ENCODE measurements at regions not wholly inside any gene's neighbourhood (a gene's known extent, or its start where the extent isn't known, plus 50 kb on each side); places are given as distances from the start of the nearest gene placed in this dataset.

DNA sequence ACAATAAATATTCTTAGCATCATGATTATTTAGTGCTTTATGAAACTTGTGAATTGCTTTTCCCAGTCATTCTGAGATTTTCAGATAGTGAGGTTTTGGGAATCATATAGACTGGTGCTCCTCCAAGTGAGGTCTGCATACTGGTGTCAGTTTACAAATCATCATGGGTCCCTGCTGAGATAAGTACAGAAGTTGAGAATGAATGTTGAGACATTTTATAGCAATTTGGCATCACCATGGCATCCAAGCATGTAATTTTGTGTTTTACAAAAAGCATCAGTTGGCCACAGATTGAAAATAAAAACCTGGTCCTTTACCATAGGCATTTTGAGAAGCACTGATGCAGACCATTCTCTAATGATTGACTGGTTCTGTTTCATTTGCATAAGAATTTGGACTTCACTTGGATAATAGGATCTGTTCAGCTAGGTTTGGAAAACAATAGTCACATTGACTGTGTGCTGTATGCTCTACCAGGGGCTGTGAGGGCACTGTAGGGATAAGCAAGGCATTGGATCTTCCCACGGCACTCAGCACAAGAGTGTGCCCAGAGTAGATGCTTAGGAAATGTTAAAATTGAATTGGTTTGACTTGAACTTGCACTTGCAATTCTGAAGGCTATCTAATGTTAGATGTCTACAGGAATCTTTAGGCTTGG, 79.0 kb upstream of the JUN start:
- no peaks in the 10 kb centered on the region for H3K36me3 Mint-ChIP-seq (ENCODE audit: low read depth, unreplicated experiment)

DNA sequence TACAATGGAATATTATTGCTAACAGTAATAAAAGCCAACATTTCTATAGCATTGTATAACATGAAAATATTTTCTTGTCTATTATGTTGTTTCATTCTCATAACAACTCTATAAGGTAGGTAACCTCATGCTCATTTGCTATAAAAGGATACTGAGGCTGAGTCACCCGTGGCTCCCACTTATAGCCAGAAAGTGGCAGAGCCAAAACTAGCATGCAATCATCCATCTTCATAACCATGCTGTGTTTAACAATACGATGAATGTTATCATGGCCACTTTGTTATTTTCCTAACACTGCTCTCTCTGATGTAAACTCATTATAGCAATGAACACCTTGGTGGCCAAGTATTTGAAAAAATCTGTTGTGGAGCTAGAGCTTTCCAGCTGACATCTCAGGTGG, 80.8 kb upstream of the JUN start:
- TF ChIP-seq, protein P1, sequence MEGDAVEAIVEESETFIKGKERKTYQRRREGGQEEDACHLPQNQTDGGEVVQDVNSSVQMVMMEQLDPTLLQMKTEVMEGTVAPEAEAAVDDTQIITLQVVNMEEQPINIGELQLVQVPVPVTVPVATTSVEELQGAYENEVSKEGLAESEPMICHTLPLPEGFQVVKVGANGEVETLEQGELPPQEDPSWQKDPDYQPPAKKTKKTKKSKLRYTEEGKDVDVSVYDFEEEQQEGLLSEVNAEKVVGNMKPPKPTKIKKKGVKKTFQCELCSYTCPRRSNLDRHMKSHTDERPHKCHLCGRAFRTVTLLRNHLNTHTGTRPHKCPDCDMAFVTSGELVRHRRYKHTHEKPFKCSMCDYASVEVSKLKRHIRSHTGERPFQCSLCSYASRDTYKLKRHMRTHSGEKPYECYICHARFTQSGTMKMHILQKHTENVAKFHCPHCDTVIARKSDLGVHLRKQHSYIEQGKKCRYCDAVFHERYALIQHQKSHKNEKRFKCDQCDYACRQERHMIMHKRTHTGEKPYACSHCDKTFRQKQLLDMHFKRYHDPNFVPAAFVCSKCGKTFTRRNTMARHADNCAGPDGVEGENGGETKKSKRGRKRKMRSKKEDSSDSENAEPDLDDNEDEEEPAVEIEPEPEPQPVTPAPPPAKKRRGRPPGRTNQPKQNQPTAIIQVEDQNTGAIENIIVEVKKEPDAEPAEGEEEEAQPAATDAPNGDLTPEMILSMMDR (IDR thresholded peaks at IDR 0.05; ENCODE audit: unreplicated experiment): no peak
- Mint-ChIP-seq H3K4me3 (ENCODE audit: unreplicated experiment) (no peak overlapping the region), H3K27ac (ENCODE audit: unreplicated experiment) (no peak overlapping the region), H3K36me3 (ENCODE audit: low read depth, unreplicated experiment) (no peaks in the 10 kb centered on the region), H3K9me3 (ENCODE audit: unreplicated experiment) (no peaks in the 10 kb centered on the region), H3K27me3 (ENCODE audit: unreplicated experiment) (peaks cover 6% of the 10 kb centered on the region), H3K4me1 (ENCODE audit: unreplicated experiment) (no peaks in the 10 kb centered on the region)
- DNase-seq (ENCODE audit: low spot score): no peak

More for the DNA sequence above, 79.0 kb upstream of the JUN start:
- no peaks in the 10 kb centered on the region for H3K4me1 Mint-ChIP-seq (ENCODE audit: unreplicated experiment)
- no peak overlapping the region for H3K27ac Mint-ChIP-seq (ENCODE audit: unreplicated experiment)
- H3K4me3 Mint-ChIP-seq (ENCODE audit: unreplicated experiment): no peak overlapping the region
- peaks cover 6% of the 10 kb centered on the region for H3K27me3 Mint-ChIP-seq (ENCODE audit: unreplicated experiment)
- H3K9me3 Mint-ChIP-seq (ENCODE audit: unreplicated experiment): no peaks in the 10 kb centered on the region
- no peak for DNase-seq (ENCODE audit: low spot score)
- TF ChIP-seq, protein P1 (IDR thresholded peaks at IDR 0.05; ENCODE audit: unreplicated experiment): no peak

DNA sequence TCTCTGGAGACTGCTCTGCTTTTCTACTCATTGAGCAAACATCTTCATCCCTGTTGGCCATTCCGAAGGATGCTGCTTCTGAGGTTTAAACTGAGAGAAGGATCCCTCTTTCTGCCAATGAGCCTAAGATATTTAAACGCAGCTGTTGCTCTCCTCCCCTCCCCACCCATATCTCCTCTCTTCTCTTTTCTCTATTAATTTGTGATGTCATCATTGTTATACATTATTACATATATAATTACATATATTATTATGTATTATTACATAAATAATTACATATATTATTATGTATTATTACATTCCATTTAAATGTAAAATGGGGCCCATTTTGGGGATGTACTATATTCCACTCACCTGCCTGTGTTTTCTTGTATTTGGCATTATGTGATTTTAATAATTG, 82.7 kb upstream of the JUN start:
- no peak for DNase-seq (ENCODE audit: low spot score)
- no peaks in the 10 kb centered on the region for H3K27me3 Mint-ChIP-seq (ENCODE audit: unreplicated experiment)
- no peaks in the 10 kb centered on the region for H3K4me1 Mint-ChIP-seq (ENCODE audit: unreplicated experiment)
- no peaks in the 10 kb centered on the region for H3K9me3 Mint-ChIP-seq (ENCODE audit: unreplicated experiment)
- TF ChIP-seq, protein P1 (IDR thresholded peaks at IDR 0.05; ENCODE audit: unreplicated experiment): no peak
- no peak overlapping the region for H3K4me3 Mint-ChIP-seq (ENCODE audit: unreplicated experiment)
- no peaks in the 10 kb centered on the region for H3K36me3 Mint-ChIP-seq (ENCODE audit: low read depth, unreplicated experiment)
- H3K27ac Mint-ChIP-seq (ENCODE audit: unreplicated experiment): no peak overlapping the region

DNA sequence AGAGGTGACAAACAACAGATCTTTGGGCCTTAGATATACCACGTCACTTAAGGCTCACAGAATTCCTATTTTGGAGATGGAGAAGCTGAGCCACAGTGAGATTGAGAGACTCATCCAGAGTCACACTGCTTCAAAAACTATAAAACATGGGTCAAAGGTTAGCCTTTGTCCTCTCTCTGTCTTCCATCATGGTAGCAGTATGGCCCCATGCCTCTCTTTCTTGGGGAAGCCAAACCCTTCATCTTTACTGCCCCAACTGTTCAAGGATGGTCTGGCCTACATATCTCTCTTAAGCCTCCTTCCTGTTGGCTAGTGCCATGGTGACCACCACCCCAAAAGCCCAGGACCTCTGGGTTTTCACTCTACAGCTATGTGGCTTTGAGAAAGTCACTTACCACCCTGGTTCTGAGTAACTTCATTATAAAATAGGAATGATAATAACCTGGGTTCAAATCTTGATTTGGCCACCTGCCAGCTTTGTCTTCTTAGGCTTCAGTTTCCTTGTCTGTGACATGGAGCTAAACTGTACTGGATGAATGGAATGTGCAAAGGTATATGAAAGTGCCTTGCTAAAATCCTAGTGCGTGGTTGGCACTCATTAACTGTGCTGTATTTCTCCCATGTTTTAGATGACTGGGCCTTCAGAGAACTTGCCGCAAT, 85.9 kb upstream of the JUN start:
- Mint-ChIP-seq H3K36me3 (ENCODE audit: low read depth, unreplicated experiment) (no peaks in the 10 kb centered on the region), H3K9me3 (ENCODE audit: unreplicated experiment) (no peaks in the 10 kb centered on the region), H3K4me3 (ENCODE audit: unreplicated experiment) (no peak overlapping the region), H3K27me3 (ENCODE audit: unreplicated experiment) (peaks cover 4% of the 10 kb centered on the region), H3K4me1 (ENCODE audit: unreplicated experiment) (peaks cover 3% of the 10 kb centered on the region), H3K27ac (ENCODE audit: unreplicated experiment) (no peak overlapping the region)
- no peak for DNase-seq (ENCODE audit: low spot score)
- TF ChIP-seq, protein P1 (IDR thresholded peaks at IDR 0.05; ENCODE audit: unreplicated experiment): no peak

DNA sequence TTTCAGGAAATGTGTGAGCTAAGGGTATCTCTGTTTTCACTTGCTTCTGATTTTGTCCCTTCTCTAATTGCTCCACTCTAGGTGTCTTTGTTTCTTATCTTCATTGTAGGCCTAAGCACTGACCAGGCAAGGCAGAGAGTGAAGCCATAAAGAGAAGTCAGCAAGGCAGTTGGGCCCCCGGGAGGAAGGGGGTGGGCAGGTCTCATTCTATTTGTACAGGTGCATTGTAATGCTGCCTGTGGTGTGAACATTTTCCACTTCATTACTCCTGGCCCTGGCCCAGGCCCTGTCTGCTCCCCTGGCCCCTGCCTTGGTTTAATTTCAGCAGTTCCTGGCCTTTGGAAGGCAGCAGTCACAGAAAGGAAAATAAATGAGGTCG, 86.4 kb upstream of the JUN start:
- DNase-seq (ENCODE audit: low spot score): no peak
- peaks cover 4% of the 10 kb centered on the region for H3K27me3 Mint-ChIP-seq (ENCODE audit: unreplicated experiment)
- TF ChIP-seq, protein P1 (IDR thresholded peaks at IDR 0.05; ENCODE audit: unreplicated experiment): no peak
- no peak overlapping the region for H3K27ac Mint-ChIP-seq (ENCODE audit: unreplicated experiment)
- no peaks in the 10 kb centered on the region for H3K9me3 Mint-ChIP-seq (ENCODE audit: unreplicated experiment)
- peaks cover 5% of the 10 kb centered on the region for H3K4me1 Mint-ChIP-seq (ENCODE audit: unreplicated experiment)
- H3K36me3 Mint-ChIP-seq (ENCODE audit: low read depth, unreplicated experiment): no peaks in the 10 kb centered on the region
- H3K4me3 Mint-ChIP-seq (ENCODE audit: unreplicated experiment): no peak overlapping the region

Data from endothelial cell (in vitro differentiated cells).